ENCODE measurements at regions not wholly inside any gene's neighbourhood (a gene's known extent, or its start where the extent isn't known, plus 50 kb on each side); places are given as distances from the start of the nearest gene placed in this dataset.

DNA sequence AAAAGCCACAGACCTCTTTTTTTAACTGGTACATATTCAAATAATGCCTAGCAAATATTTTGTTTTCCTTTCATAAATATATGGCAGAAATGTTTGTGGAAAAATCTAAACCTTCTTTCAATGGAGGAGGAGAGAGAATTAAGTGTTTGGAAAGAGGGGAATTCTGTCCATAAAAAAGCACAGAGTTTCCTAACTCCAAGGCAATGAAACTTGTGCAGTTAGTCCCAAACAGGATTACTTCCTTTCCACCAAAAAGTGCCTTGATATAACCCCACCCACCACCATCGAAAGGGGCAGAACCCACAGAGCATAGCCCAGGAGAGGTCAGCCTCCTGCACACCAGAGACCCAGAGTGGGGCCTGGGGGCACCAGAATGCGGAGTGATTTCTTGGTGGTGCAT is 106.3 kb downstream of the OGFRL1 start:
- H3K27me3 ChIP-seq = no peaks in the 10 kb centered on the region
- H3K4me1 ChIP-seq = peaks cover 27 to 41% of the 10 kb centered on the region in 2 donors
- H3K9me3 ChIP-seq = no peaks in the 10 kb centered on the region
- DNase-seq = peak in 1 of 4 donors; percentile 10
- TF ChIP-seq, protein P1, sequence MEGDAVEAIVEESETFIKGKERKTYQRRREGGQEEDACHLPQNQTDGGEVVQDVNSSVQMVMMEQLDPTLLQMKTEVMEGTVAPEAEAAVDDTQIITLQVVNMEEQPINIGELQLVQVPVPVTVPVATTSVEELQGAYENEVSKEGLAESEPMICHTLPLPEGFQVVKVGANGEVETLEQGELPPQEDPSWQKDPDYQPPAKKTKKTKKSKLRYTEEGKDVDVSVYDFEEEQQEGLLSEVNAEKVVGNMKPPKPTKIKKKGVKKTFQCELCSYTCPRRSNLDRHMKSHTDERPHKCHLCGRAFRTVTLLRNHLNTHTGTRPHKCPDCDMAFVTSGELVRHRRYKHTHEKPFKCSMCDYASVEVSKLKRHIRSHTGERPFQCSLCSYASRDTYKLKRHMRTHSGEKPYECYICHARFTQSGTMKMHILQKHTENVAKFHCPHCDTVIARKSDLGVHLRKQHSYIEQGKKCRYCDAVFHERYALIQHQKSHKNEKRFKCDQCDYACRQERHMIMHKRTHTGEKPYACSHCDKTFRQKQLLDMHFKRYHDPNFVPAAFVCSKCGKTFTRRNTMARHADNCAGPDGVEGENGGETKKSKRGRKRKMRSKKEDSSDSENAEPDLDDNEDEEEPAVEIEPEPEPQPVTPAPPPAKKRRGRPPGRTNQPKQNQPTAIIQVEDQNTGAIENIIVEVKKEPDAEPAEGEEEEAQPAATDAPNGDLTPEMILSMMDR (IDR thresholded peaks at IDR 0.05) = no peak
- H3K4me3 ChIP-seq = no peak overlapping the region
- H3K27ac ChIP-seq = peak overlapping the region; percentile 11 to 30
- no peak for ATAC-seq
- H3K36me3 ChIP-seq = peaks cover 0 to 7% of the 10 kb centered on the region in 2 donors
- intact Hi-C loops (cut with DNase I) = no loop called here

DNA sequence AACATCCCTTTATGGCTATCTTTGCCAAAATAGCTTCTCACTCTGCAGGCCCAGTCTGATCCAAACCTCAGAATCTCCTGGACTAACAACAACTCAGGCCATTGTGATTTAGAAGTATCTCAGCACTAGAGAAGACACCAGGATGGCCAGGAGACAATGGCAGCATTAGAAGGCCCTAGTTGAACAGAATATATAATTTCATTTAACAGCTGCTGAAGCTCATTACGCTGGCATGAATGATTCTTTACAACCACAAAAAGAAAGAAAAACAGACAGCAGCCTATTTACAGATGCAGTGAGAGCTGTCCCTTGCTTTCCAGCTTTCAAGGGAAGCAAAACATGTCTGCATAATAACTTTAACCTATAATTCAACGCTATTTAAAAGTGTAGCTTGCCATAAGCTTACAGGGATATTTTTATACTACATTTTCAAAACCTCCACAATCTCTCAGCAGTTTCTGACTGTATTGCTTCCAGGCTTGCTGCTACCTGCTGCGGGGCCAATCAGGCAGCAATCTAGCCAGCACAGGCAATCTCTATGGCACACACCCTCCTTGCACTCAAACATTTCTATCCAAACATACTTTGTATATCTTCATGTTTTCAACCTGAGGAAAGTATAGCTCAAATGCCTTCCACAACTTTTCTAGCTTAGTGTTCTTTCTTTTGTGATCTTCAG is 107.3 kb downstream of the OGFRL1 start:
- ATAC-seq = peak; percentile 72
- H3K9me3 ChIP-seq = no peaks in the 10 kb centered on the region
- peaks cover 30 to 42% of the 10 kb centered on the region in 2 donors for H3K4me1 ChIP-seq
- no peak overlapping the region for H3K4me3 ChIP-seq
- peak overlapping the region; percentile 3 to 38 for H3K27ac ChIP-seq
- no peaks in the 10 kb centered on the region for H3K27me3 ChIP-seq
- TF ChIP-seq, protein P1 (IDR thresholded peaks at IDR 0.05) = no peak
- intact Hi-C loops (cut with DNase I) = no loop called here
- DNase-seq = peak in 1 of 4 donors; percentile 8
- peaks cover 0 to 7% of the 10 kb centered on the region in 2 donors for H3K36me3 ChIP-seq

DNA sequence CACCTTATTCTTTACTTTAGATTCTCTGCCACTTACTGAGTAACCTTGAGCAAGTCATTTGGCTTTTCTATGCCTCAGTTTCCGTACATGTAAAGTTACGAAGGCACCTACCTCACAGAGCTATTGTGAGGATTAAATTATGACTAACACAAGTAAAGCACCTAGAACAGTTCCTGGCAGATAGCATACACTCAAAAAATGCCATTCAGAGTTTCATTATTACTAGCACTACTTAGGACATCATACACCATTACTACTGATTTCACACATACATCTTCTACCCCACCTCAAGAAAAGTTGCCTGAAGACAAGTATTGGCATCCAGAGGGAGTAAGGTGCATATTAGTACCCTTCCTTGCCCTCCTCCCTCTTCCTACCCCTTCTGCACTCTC is 107.8 kb downstream of the OGFRL1 start:
- TF ChIP-seq, protein P1 (IDR thresholded peaks at IDR 0.05) = no peak
- peaks cover 32 to 42% of the 10 kb centered on the region in 2 donors for H3K4me1 ChIP-seq
- peaks cover 0 to 7% of the 10 kb centered on the region in 2 donors for H3K36me3 ChIP-seq
- H3K27ac ChIP-seq = peak overlapping the region; percentile 3 to 38
- intact Hi-C loops (cut with DNase I) = no loop called here
- ATAC-seq (peak; percentile 27), DNase-seq (no peak)
- H3K4me3 ChIP-seq = no peak overlapping the region
- no peaks in the 10 kb centered on the region for H3K27me3 ChIP-seq
- H3K9me3 ChIP-seq = no peaks in the 10 kb centered on the region

GRCh38 chr6:71399279-71399678 is 110.7 kb downstream of the OGFRL1 start:
- no peak for ATAC-seq
- Histone ChIP-seq H3K27ac (no peak overlapping the region), H3K36me3 (peaks cover 0 to 7% of the 10 kb centered on the region in 2 donors), H3K4me1 (peaks cover 40 to 46% of the 10 kb centered on the region in 2 donors), H3K9me3 (no peaks in the 10 kb centered on the region), H3K27me3 (no peaks in the 10 kb centered on the region), H3K4me3 (no peak overlapping the region)
- intact Hi-C loops (cut with DNase I) = no loop called here
- TF ChIP-seq, protein P1 (IDR thresholded peaks at IDR 0.05) = no peak
- no peak for DNase-seq

DNA sequence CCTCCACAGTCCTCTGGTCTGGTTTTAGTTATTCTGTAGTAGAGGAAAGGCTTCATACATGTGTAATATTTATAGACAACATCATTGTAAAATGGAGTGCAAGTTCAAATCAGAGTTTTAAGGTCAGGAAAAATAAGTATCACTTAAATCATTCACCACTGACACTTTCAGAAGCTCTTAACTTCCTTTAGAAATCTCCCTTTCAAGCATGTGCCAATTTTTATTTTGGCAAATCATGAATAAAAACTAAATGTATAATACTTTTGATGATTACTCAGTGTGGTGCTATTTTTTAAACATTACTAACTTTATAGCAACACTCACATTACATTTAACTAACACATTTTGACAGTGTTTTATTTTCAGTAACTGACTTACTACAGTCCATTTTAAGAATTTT is 112.2 kb downstream of the OGFRL1 start:
- Histone ChIP-seq H3K9me3 (no peaks in the 10 kb centered on the region), H3K4me1 (peaks cover 37 to 45% of the 10 kb centered on the region in 2 donors), H3K4me3 (no peak overlapping the region), H3K27ac (peak overlapping the region in 1 of 2 donors; percentile 24), H3K36me3 (peaks cover 0 to 7% of the 10 kb centered on the region in 2 donors), H3K27me3 (no peaks in the 10 kb centered on the region)
- TF ChIP-seq, protein P1 (IDR thresholded peaks at IDR 0.05) = no peak
- DNase-seq (no peak), ATAC-seq (no peak)
- intact Hi-C loops (cut with DNase I) = no loop called here

Data from left lung (tissue), 4 donors.